ENCODE measurements at regions not wholly inside any gene's neighbourhood (a gene's known extent, or its start where the extent isn't known, plus 50 kb on each side); places are given as distances from the start of the nearest gene placed in this dataset.
"Not testable (repeated sequence)": the region's sequence is repeated elsewhere in the genome, so short reads cannot be mapped to it uniquely, and the experiment has no call there.

DNA sequence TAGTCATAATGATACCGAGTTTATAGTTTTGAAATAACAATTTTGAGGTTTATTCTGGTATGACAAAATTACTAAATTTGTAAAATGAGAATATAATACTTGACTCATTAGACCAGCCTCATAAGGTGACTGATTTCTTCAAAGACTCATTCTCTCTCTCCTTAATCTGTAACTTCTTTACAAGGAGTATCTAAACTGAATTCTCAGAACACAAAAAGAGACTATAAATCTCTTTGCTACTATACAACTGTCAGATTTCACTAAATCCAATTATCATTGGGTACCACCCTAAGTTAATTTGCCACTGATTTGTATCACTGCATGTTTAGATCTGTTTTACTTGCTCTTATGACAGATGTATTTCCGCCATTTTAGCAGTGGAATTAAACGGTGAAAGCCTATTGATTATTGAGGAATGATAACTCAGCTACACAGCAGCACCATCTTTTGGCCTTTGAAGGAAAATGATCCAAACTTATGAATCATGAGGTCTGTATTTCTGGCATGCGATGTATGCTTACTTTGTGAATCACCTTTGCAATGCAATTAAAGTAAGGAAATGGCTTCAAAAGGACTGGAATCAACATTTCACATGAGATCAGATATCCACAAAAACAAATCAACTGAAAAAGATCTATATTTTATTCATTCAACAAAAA, 161.2 kb downstream of the RERGL start:
- WGBS (ENCODE audit: insufficient coverage, insufficient read length), result no CpG with 5 or more reads among the region's 4 CpGs
- no peak overlapping the region for H3K27ac ChIP-seq (ENCODE audit: low read length)
- no peak for DNase-seq (ENCODE audit: low read depth, low spot score)

DNA sequence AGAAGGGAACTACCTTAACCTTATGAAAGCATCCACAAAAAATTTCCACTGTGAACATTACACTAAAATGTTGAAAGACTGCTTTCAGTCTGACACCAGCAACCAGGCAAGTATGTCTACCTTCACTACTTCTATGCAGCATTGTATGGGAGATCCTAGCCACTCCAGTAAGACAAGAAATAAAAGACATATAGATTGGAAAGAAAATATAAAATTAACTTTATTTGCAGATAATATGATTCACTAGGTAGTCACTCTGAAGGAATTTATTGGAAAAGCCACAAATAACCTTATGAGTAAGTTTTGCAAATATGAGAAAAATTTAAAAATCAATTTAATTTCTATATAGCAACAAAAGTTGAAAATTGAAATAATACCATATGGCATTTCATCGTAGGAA, 172.0 kb downstream of the RERGL start:
- no peak for DNase-seq (ENCODE audit: low read depth, low spot score)
- H3K36me3 ChIP-seq (ENCODE audit: control insufficient read depth, insufficient read depth, low read length), result no peaks in the 10 kb centered on the region
- 100% methylated on average over 1 of the region's 1 CpG for WGBS (ENCODE audit: insufficient coverage, insufficient read length)
- no peak overlapping the region for H3K4me3 ChIP-seq (ENCODE audit: low read length)
- no peaks in the 10 kb centered on the region for H3K27me3 ChIP-seq (ENCODE audit: control insufficient read depth, insufficient read depth, low read length)
- no peak overlapping the region for H3K27ac ChIP-seq (ENCODE audit: low read length)
- no peaks in the 10 kb centered on the region for H3K9me3 ChIP-seq (ENCODE audit: control insufficient read depth, insufficient read depth, low read length)
- no peaks in the 10 kb centered on the region for H3K4me1 ChIP-seq (ENCODE audit: control insufficient read depth, insufficient read depth, low read length)

More for the DNA sequence above, 161.2 kb downstream of the RERGL start:
- H3K27me3 ChIP-seq (ENCODE audit: control insufficient read depth, insufficient read depth, low read length), result no peaks in the 10 kb centered on the region
- no peak overlapping the region for H3K4me3 ChIP-seq (ENCODE audit: low read length)
- no peaks in the 10 kb centered on the region for H3K36me3 ChIP-seq (ENCODE audit: control insufficient read depth, insufficient read depth, low read length)
- H3K9me3 ChIP-seq (ENCODE audit: control insufficient read depth, insufficient read depth, low read length), result no peaks in the 10 kb centered on the region
- no peaks in the 10 kb centered on the region for H3K4me1 ChIP-seq (ENCODE audit: control insufficient read depth, insufficient read depth, low read length)

DNA sequence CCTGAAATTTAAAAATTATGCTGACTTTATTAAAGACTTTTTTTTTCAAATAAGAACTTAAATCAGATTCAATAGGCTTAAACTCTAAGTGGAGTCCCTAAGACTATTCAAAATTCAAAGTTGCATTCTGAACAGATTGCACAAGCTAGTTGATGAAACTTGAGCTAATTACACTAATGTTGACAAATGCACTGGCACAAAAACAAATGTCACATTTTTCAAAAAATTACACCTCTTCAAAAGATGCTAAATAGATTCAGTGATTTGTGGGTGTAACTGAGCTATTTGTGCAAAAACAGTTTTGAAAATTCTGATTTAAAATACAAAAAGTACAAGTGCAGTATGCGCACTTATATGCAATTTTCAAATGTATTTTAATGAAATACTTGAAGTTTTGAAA, 205.4 kb downstream of the RERGL start:
- H3K4me3 ChIP-seq (ENCODE audit: low read length), result no peak overlapping the region
- H3K27ac ChIP-seq (ENCODE audit: low read length), result no peak overlapping the region
- DNase-seq (ENCODE audit: low read depth, low spot score), result no peak
- H3K9me3 ChIP-seq (ENCODE audit: control insufficient read depth, insufficient read depth, low read length), result no peaks in the 10 kb centered on the region
- no CpG with 5 or more reads among the region's 1 CpG for WGBS (ENCODE audit: insufficient coverage, insufficient read length)
- no peaks in the 10 kb centered on the region for H3K4me1 ChIP-seq (ENCODE audit: control insufficient read depth, insufficient read depth, low read length)
- H3K36me3 ChIP-seq (ENCODE audit: control insufficient read depth, insufficient read depth, low read length), result no peaks in the 10 kb centered on the region
- no peaks in the 10 kb centered on the region for H3K27me3 ChIP-seq (ENCODE audit: control insufficient read depth, insufficient read depth, low read length)

DNA sequence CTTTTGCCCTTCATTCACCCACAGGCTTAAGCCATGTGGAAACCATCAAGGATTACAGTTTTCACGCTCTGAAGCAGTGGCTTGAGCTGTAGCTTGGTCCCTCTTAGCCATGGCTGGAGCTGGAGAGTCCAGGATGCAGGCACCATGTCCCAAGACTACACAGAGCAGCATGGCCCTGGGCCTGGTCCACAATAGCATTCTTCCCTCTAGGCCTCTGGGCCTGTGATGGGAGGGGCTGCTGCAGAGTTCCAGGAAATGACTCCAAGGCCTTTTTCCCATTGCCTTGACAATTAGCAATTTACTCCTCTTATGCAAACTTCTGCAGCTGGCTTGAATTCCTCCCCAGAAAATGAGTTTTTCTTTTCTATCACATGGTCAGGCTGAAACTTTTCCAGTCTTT, 211.3 kb downstream of the RERGL start:
- Histone ChIP-seq H3K4me1 (ENCODE audit: control insufficient read depth, insufficient read depth, low read length) (no peaks in the 10 kb centered on the region), H3K4me3 (ENCODE audit: low read length) (no peak overlapping the region), H3K9me3 (ENCODE audit: control insufficient read depth, insufficient read depth, low read length) (no peaks in the 10 kb centered on the region; the same call in 1 of the 2 replicates), H3K27ac (ENCODE audit: low read length) (no peak overlapping the region), H3K27me3 (ENCODE audit: control insufficient read depth, insufficient read depth, low read length) (no peaks in the 10 kb centered on the region), H3K36me3 (ENCODE audit: control insufficient read depth, insufficient read depth, low read length) (no peaks in the 10 kb centered on the region)
- DNase-seq (ENCODE audit: low read depth, low spot score), result no peak
- WGBS (ENCODE audit: insufficient coverage, insufficient read length), result no CpG with 5 or more reads among the region's 1 CpG

DNA sequence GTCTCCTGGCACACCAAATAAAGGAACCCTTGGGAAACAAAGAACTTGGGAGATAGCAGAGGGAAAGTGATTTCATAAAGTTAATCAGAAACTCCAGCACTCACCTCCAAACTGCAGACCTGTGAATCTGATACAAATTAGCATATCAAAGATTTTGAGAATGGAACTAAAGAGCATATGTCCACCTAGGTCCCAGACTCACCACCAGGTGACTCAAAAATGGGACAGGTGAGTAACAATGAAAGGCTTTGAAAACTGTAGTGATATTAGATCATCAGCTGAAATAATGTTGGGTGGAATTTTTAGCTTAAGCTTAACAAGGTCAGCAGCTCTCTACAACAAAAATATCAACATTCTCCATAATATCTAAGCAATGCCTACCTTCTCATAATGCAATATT, 214.8 kb downstream of the RERGL start:
- no peak overlapping the region for H3K27ac ChIP-seq (ENCODE audit: low read length)
- H3K36me3 ChIP-seq (ENCODE audit: control insufficient read depth, insufficient read depth, low read length), result no peaks in the 10 kb centered on the region
- no peaks in the 10 kb centered on the region for H3K27me3 ChIP-seq (ENCODE audit: control insufficient read depth, insufficient read depth, low read length)
- no peaks in the 10 kb centered on the region; the same call in 1 of the 2 replicates for H3K9me3 ChIP-seq (ENCODE audit: control insufficient read depth, insufficient read depth, low read length)
- no peaks in the 10 kb centered on the region for H3K4me1 ChIP-seq (ENCODE audit: control insufficient read depth, insufficient read depth, low read length)
- no peak overlapping the region for H3K4me3 ChIP-seq (ENCODE audit: low read length)
- no peak for DNase-seq (ENCODE audit: low read depth, low spot score)

DNA sequence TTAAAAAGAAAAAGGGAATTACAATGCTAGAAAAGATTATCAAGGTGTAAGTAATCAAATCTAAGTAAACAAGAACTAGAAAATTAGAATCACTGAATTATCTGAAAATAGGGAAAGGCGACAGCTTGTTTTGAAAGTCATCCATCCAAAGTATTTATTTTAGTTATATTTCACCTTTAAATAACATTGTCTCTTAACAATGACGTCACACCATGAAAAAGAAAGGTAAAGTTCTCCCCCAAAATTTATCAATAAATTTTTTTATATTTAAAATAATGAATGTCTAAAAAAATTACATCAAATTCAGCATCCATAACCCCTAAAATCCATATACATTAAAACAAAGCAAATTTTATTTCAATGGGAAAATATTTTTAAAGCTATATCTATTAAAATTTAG, 223.2 kb downstream of the RERGL start:
- no peak for DNase-seq (ENCODE audit: low read depth, low spot score)
- no CpG with 5 or more reads among the region's 2 CpGs for WGBS (ENCODE audit: insufficient coverage, insufficient read length)

DNA sequence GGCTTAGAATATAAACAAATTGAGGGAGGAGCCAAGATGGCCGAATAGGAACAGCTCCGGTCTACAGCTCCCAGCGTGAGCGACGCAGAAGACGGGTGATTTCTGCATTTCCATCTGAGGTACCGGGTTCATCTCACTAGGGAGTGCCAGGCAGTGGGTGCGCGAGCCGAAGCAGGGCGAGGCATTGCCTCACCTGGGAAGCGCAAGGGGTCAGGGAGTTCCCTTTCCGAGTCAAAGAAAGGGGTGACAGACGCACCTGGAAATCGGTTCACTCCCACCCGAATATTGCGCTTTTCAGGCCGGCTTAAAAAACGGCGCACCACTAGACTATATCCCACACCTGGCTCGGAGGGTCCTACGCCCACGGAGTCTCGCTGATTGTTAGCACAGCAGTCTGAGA, 234.4 kb downstream of the RERGL start:
- not testable (repeated sequence) for DNase-seq (ENCODE audit: low read depth, low spot score); H3K9me3 ChIP-seq (ENCODE audit: control insufficient read depth, insufficient read depth, low read length); H3K27me3 ChIP-seq (ENCODE audit: control insufficient read depth, insufficient read depth, low read length); H3K4me1 ChIP-seq (ENCODE audit: control insufficient read depth, insufficient read depth, low read length); H3K4me3 ChIP-seq (ENCODE audit: low read length); H3K36me3 ChIP-seq (ENCODE audit: control insufficient read depth, insufficient read depth, low read length); H3K27ac ChIP-seq (ENCODE audit: low read length)
- WGBS (ENCODE audit: insufficient coverage, insufficient read length), result no CpG with 5 or more reads among the region's 24 CpGs

More for the DNA sequence above, 223.2 kb downstream of the RERGL start:
- no peak overlapping the region for H3K27ac ChIP-seq (ENCODE audit: low read length)
- no peaks in the 10 kb centered on the region for H3K9me3 ChIP-seq (ENCODE audit: control insufficient read depth, insufficient read depth, low read length)
- no peaks in the 10 kb centered on the region for H3K4me1 ChIP-seq (ENCODE audit: control insufficient read depth, insufficient read depth, low read length)
- no peaks in the 10 kb centered on the region for H3K27me3 ChIP-seq (ENCODE audit: control insufficient read depth, insufficient read depth, low read length)
- no peak overlapping the region for H3K4me3 ChIP-seq (ENCODE audit: low read length)
- H3K36me3 ChIP-seq (ENCODE audit: control insufficient read depth, insufficient read depth, low read length), result no peaks in the 10 kb centered on the region

DNA sequence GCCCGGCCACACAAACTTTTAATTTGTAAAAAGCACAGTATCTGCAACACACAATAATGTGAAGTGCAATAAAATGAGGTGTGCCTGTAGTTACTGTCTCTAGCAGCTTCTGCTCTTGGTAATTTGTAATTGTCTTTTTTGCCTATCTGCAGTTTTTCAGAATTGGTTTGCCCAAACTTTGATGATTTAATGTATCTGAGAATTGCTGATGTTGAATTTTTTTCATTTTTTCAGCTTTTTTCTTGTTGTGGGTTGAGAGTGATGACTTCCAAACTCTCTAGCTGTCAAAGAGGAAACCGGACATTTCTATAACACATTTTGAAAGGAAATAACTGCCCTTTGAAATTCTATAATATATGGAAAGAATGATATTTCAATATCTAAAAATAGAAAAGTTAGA, 236.9 kb downstream of the RERGL start:
- H3K36me3 ChIP-seq (ENCODE audit: control insufficient read depth, insufficient read depth, low read length), result no peaks in the 10 kb centered on the region
- DNase-seq (ENCODE audit: low read depth, low spot score), result no peak
- H3K4me1 ChIP-seq (ENCODE audit: control insufficient read depth, insufficient read depth, low read length), result no peaks in the 10 kb centered on the region
- H3K27ac ChIP-seq (ENCODE audit: low read length), result no peak overlapping the region
- H3K27me3 ChIP-seq (ENCODE audit: control insufficient read depth, insufficient read depth, low read length), result no peaks in the 10 kb centered on the region
- no peak overlapping the region for H3K4me3 ChIP-seq (ENCODE audit: low read length)
- WGBS (ENCODE audit: insufficient coverage, insufficient read length), result no CpG with 5 or more reads among the region's 2 CpGs
- no peaks in the 10 kb centered on the region for H3K9me3 ChIP-seq (ENCODE audit: control insufficient read depth, insufficient read depth, low read length)

DNA sequence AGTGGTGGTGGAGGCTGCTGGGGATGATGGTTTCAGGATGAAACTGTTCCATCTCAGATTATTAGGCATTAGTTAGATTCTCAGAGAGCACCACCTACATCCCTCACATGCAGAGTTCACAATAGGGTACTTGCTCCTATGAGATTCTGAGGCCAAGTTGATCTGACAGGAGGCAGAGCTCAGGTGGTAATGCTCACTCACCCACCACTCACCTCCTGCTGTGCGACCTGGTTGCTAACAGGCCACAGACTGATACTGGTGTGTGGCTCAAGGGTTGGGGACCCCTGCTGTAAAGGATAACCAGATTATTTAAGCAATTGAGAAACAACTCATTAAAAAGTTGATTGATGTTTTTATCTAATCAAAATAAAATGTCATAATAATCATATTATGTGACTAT, 248.5 kb downstream of the RERGL start:
- no CpG with 5 or more reads among the region's 1 CpG for WGBS (ENCODE audit: insufficient coverage, insufficient read length)
- DNase-seq (ENCODE audit: low read depth, low spot score), result no peak

DNA sequence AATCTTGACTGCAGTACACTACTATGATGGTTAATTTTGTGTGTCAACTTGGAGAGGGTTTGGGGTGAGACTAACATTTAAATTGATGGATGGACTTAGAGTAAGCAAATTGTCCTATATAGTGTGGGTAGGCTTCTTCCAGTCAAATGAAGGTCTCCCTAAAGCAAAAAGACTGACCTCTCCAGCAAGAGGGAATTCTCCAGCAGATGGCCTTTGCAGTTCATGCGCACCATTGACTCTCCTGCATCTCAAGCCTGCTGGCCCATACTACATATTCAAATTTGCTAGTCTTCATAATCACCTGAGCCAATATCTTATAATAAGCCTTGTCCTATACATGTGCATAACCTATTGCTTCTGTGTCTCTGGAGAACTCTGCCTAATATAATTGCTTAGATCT, 260.2 kb downstream of the RERGL start:
- H3K4me3 ChIP-seq (ENCODE audit: low read length), result no peak overlapping the region
- H3K27me3 ChIP-seq (ENCODE audit: control insufficient read depth, insufficient read depth, low read length), result no peaks in the 10 kb centered on the region
- no peak overlapping the region for H3K27ac ChIP-seq (ENCODE audit: low read length)
- no peak for DNase-seq (ENCODE audit: low read depth, low spot score)
- WGBS (ENCODE audit: insufficient coverage, insufficient read length), result no CpG with 5 or more reads among the region's 1 CpG
- H3K4me1 ChIP-seq (ENCODE audit: control insufficient read depth, insufficient read depth, low read length), result no peaks in the 10 kb centered on the region
- no peaks in the 10 kb centered on the region for H3K36me3 ChIP-seq (ENCODE audit: control insufficient read depth, insufficient read depth, low read length)
- no peaks in the 10 kb centered on the region for H3K9me3 ChIP-seq (ENCODE audit: control insufficient read depth, insufficient read depth, low read length)

More for the DNA sequence above, 248.5 kb downstream of the RERGL start:
- Histone ChIP-seq H3K27ac (ENCODE audit: low read length) (no peak overlapping the region), H3K4me3 (ENCODE audit: low read length) (no peak overlapping the region), H3K9me3 (ENCODE audit: control insufficient read depth, insufficient read depth, low read length) (no peaks in the 10 kb centered on the region), H3K36me3 (ENCODE audit: control insufficient read depth, insufficient read depth, low read length) (no peaks in the 10 kb centered on the region), H3K27me3 (ENCODE audit: control insufficient read depth, insufficient read depth, low read length) (no peaks in the 10 kb centered on the region), H3K4me1 (ENCODE audit: control insufficient read depth, insufficient read depth, low read length) (no peaks in the 10 kb centered on the region)

DNA sequence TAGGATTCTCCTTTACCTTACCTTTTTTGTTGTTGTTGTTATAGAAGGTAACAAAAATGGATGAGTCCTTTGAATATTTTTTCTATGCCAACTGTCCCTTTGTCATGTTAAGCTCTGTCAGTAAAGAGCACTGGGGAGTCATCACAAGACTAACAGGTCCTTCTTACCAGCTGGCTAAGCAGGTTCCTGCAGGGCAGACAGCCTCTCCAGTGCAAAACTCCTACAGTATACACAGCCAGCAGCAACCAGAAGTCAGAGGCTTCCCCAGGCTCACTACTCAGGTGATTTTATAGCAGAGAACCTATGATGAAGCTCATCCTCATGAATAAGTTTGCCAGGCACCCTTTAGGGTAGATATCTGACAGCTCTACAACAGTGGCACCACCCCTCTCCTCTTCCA, 271.1 kb downstream of the RERGL start:
- no peaks in the 10 kb centered on the region for H3K9me3 ChIP-seq (ENCODE audit: control insufficient read depth, insufficient read depth, low read length)
- no peaks in the 10 kb centered on the region for H3K27me3 ChIP-seq (ENCODE audit: control insufficient read depth, insufficient read depth, low read length)
- H3K36me3 ChIP-seq (ENCODE audit: control insufficient read depth, insufficient read depth, low read length), result no peaks in the 10 kb centered on the region
- DNase-seq (ENCODE audit: low read depth, low spot score), result no peak
- H3K27ac ChIP-seq (ENCODE audit: low read length), result no peak overlapping the region
- H3K4me3 ChIP-seq (ENCODE audit: low read length), result no peak overlapping the region
- peaks cover 4% of the 10 kb centered on the region; the same call in 1 of the 2 replicates for H3K4me1 ChIP-seq (ENCODE audit: control insufficient read depth, insufficient read depth, low read length)

Data from iPS DF 6.9 (cell line).